Prostate gland (tissue), 2 donors: ENCODE measurements at regions not wholly inside any gene's neighbourhood (a gene's known extent, or its start where the extent isn't known, plus 50 kb on each side); places are given as distances from the start of the nearest gene placed in this dataset.

Experiments
- POLR2AphosphoS5 ChIP-seq: sonication (generic); formaldehyde crosslinking; IDR thresholded peaks from one replicate; pipeline ENCODE4 v1.6.1; 2017; ENCODE audit warnings: antibody characterized with exemption
- TF ChIP-seq, protein P1 (sequence below), 4 experiments: fragments of 200-600 bp in 2 of 4; fragments of 450-650 bp in 2 of 4; sonication (generic) in 2 of 4; IDR thresholded peaks; 1 replicate in 3 of 4; 2 replicates in 1 of 4; pipeline ENCODE4 v1.5.1; 2016 to 2019; ENCODE audit warnings: antibody characterized with exemption in 4 of 4, mild to moderate bottlenecking in 2 of 4, moderate library complexity in 2 of 4

DNA sequence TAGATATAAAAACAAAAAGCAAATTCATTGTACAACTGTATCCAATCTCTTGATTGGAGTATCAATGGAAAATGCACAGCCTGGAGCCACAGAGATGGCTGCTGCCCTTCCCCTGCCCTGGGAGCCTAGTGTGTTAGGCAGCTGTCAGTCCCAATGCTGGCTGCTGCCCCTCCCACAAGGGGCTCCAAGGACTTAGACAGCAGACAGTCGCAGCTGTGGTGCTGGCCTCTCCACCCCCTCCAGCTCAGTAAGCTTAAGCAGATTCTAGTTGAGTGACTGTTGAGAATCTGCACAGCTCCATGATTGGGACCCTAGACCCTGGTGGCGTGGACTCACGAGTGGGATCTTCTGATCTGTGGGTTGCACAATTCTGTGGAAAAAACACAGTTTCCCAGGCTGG lies 1511.2 kb downstream of the FAM181B start:
- TF ChIP-seq, protein P1, sequence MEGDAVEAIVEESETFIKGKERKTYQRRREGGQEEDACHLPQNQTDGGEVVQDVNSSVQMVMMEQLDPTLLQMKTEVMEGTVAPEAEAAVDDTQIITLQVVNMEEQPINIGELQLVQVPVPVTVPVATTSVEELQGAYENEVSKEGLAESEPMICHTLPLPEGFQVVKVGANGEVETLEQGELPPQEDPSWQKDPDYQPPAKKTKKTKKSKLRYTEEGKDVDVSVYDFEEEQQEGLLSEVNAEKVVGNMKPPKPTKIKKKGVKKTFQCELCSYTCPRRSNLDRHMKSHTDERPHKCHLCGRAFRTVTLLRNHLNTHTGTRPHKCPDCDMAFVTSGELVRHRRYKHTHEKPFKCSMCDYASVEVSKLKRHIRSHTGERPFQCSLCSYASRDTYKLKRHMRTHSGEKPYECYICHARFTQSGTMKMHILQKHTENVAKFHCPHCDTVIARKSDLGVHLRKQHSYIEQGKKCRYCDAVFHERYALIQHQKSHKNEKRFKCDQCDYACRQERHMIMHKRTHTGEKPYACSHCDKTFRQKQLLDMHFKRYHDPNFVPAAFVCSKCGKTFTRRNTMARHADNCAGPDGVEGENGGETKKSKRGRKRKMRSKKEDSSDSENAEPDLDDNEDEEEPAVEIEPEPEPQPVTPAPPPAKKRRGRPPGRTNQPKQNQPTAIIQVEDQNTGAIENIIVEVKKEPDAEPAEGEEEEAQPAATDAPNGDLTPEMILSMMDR (IDR thresholded peaks at IDR 0.05) = no peak
- TF ChIP-seq POLR2AphosphoS5 = no peak
